Activated CD8-positive, alpha-beta memory T cell treated with anti-CD3 and anti-CD28 coated beads for 36 hours (primary cell): ENCODE measurements at regions not wholly inside any gene's neighbourhood (a gene's known extent, or its start where the extent isn't known, plus 50 kb on each side); places are given as distances from the start of the nearest gene placed in this dataset.
"Not testable (repeated sequence)": the region's sequence is repeated elsewhere in the genome, so short reads cannot be mapped to it uniquely, and the experiment has no call there.

Experiments
- CTCF ChIA-PET: fragments of 350-600 bp; sonication (Branson Sonifier 250); formaldehyde crosslinking; loops from one replicate; lab custom pipeline; 2021; ENCODE audit warnings: antibody characterized with exemption; lab: Charles Lee
- POLR2A ChIA-PET: fragments of 350-600 bp; sonication (Branson Sonifier 250); formaldehyde crosslinking; loops from one replicate; lab custom pipeline; 2021; ENCODE audit warnings: antibody characterized with exemption; lab: Charles Lee

- CTCF ChIA-PET, POLR2A ChIA-PET: not testable (repeated sequence)
Observed at GRCh38 chrX:65585226-65585625, 50.6 kb upstream of the LAS1L start.
